A549 (cell line): ENCODE measurements at regions not wholly inside any gene's neighbourhood (a gene's known extent, or its start where the extent isn't known, plus 50 kb on each side); places are given as distances from the start of the nearest gene placed in this dataset.

Experiments used
- ATAC-seq, 2 experiments: fragments of 200-7000 bp in 1 of 2; fragments of >200 bp in 1 of 2; cut with Nextera tagmentation in 1 of 2; cut with Tn5 transposase in 1 of 2; 3 replicates each; pipeline versions ENCODE4 v1.8.0 to v1.9.1; 2018 to 2020; ENCODE audit warnings: mild to moderate bottlenecking in 1 of 2, moderate library complexity in 1 of 2
- CTCF ChIA-PET: fragments of 300-600 bp; sonication (Branson Sonifier 250); formaldehyde crosslinking; extraction: SDS; loops from one replicate; lab custom pipeline; 2021; ENCODE audit warnings: antibody characterized with exemption, inconsistent platforms; lab: Yijun Ruan, JAX
- POLR2A ChIA-PET: fragments of 350-600 bp; formaldehyde crosslinking; extraction: SDS; loops from one replicate; lab custom pipeline; 2021; ENCODE audit warnings: antibody characterized with exemption, inconsistent platforms; lab: Yijun Ruan, JAX
- DNase-seq, 2 experiments: peaks; one replicate each; pipeline versions ENCODE4 v3.0.0 to v3.0.0-alpha.2; 2011 to 2016; ENCODE audit warnings: low read depth in 1 of 2, low spot score in 1 of 2
- FAIRE-seq: peaks from 2 replicates; lab custom pipeline; 2011; peaks lifted over from hg19 to GRCh38; lab: Jason Lieb, UNC
- H3K27ac ChIP-seq, 2 experiments: fragments of >200 bp; sonication (Bioruptor Twin); formaldehyde crosslinking; 3 replicates each; pipeline ENCODE4 v1.5.1; 2016 to 2017
- H3K4me1 ChIP-seq: fragments of >200 bp; sonication (Bioruptor Twin); formaldehyde crosslinking; 3 replicates; pipeline ENCODE4 v1.6.1; 2016
- H3K4me2 ChIP-seq: fragments of >200 bp; sonication (Bioruptor Twin); formaldehyde crosslinking; 3 replicates; pipeline ENCODE4 v1.6.1; 2016
- H3K4me3 ChIP-seq: fragments of >200 bp; sonication (Bioruptor Twin); formaldehyde crosslinking; 3 replicates; pipeline ENCODE4 v1.5.1; 2016
- H3K9me3 ChIP-seq: fragments of >200 bp; sonication (Bioruptor Twin); formaldehyde crosslinking; 3 replicates; pipeline ENCODE4 v1.6.1; 2016
- BHLHE40 ChIP-seq: IDR thresholded peaks from 2 replicates; pipeline ENCODE4 v1.6.1; 2012; ENCODE audit warnings: low read depth, low read length, inconsistent platforms
- CEBPB ChIP-seq, 2 experiments: fragments of >200 bp in 1 of 2; sonication (Bioruptor Twin) in 1 of 2; formaldehyde crosslinking in 1 of 2; IDR thresholded peaks; 2 replicates each; pipeline ENCODE4 v1.6.1; 2012 to 2016
- CHD2 ChIP-seq: fragments of 150-350 bp; IDR thresholded peaks from 2 replicates; pipeline ENCODE4 v1.6.1; 2014; ENCODE audit warnings: low read length; ENCODE audit not compliant: partially characterized antibody
- CTCF ChIP-seq: fragments of >200 bp; sonication (Bioruptor Twin); formaldehyde crosslinking; IDR thresholded peaks from 3 replicates; pipeline ENCODE4 v1.5.1; 2016
- E2F6 ChIP-seq: IDR thresholded peaks from 2 replicates; pipeline ENCODE4 v1.6.1; 2012; ENCODE audit warnings: low read depth, borderline replicate concordance
- EHF ChIP-seq: fragments of 250-450 bp; sonication (Bioruptor Pico); IDR thresholded peaks from 2 replicates; pipeline ENCODE4 v1.5.0; 2020; ENCODE audit warnings: mild to moderate bottlenecking
- EHMT2 ChIP-seq: fragments of 200-600 bp; sonication (generic); IDR thresholded peaks from 2 replicates; pipeline ENCODE4 v1.6.1; 2016; ENCODE audit warnings: antibody characterized with exemption, low read depth, mild to moderate bottlenecking, moderate library complexity
- EP300 ChIP-seq, 2 experiments: fragments of >200 bp; sonication (Bioruptor Twin); formaldehyde crosslinking; IDR thresholded peaks; 2 replicates in 1 of 2; 3 replicates in 1 of 2; pipeline ENCODE4 v1.6.1; 2016 to 2017
- ESRRA ChIP-seq: fragments of 150-350 bp; IDR thresholded peaks from 2 replicates; pipeline ENCODE4 v1.6.1; 2014; ENCODE audit warnings: mild to moderate bottlenecking, low read length, borderline replicate concordance
- FOSB ChIP-seq: fragments of 250-450 bp; sonication (Bioruptor Pico); IDR thresholded peaks from 2 replicates; pipeline ENCODE4 v1.5.0; 2020; ENCODE audit warnings: mild to moderate bottlenecking, moderate library complexity
- FOXS1 ChIP-seq: fragments of 250-450 bp; sonication (Bioruptor Pico); IDR thresholded peaks from 2 replicates; pipeline ENCODE4 v1.5.0; 2020; ENCODE audit warnings: mild to moderate bottlenecking, moderate library complexity
- HOXB13 ChIP-seq: fragments of 250-450 bp; sonication (Bioruptor Pico); IDR thresholded peaks from 2 replicates; pipeline ENCODE4 v1.5.0; 2020; ENCODE audit warnings: low read depth, mild to moderate bottlenecking, moderate library complexity
- JUN ChIP-seq, 2 experiments: fragments of >200 bp; sonication (Bioruptor Twin); formaldehyde crosslinking; IDR thresholded peaks; 2 replicates in 1 of 2; 3 replicates in 1 of 2; pipeline ENCODE4 v1.6.1; 2016 to 2017
- JUNB ChIP-seq: fragments of >200 bp; sonication (Bioruptor Twin); formaldehyde crosslinking; IDR thresholded peaks from 2 replicates; pipeline ENCODE4 v1.6.1; 2016
- MYC ChIP-seq: IDR thresholded peaks from 2 replicates; pipeline ENCODE4 v1.6.1; 2012; ENCODE audit warnings: mild to moderate bottlenecking, inconsistent platforms, low read length, improper control_type of control experiment, borderline replicate concordance
- NFE2L2 ChIP-seq: fragments of 150-350 bp; conservative IDR thresholded peaks from 2 replicates; pipeline ENCODE4 v1.6.1; 2014; ENCODE audit warnings: low read length
- NR3C1 ChIP-seq: fragments of >200 bp; sonication (Bioruptor Twin); formaldehyde crosslinking; IDR thresholded peaks from 3 replicates; pipeline ENCODE4 v1.6.1; 2017
- PHF8 ChIP-seq: fragments of 200-600 bp; sonication (generic); IDR thresholded peaks from 2 replicates; pipeline ENCODE4 v1.6.1; 2016; ENCODE audit warnings: low read depth, mild to moderate bottlenecking, antibody characterized with exemption, moderate library complexity, borderline replicate concordance
- POLR2A ChIP-seq: IDR thresholded peaks from 2 replicates; pipeline ENCODE4 v1.6.1; 2012; ENCODE audit warnings: mild to moderate bottlenecking, low read length
- POLR2AphosphoS2 ChIP-seq: conservative IDR thresholded peaks from 2 replicates; pipeline ENCODE4 v1.6.1; 2012; ENCODE audit warnings: low read length, improper control_type of control experiment, inconsistent platforms
- RCOR1 ChIP-seq: fragments of 150-350 bp; IDR thresholded peaks from 2 replicates; pipeline ENCODE4 v1.6.1; 2014; ENCODE audit warnings: antibody characterized with exemption, low read length, low read depth
- RNF2 ChIP-seq: fragments of 200-600 bp; sonication (generic); IDR thresholded peaks from 2 replicates; pipeline ENCODE4 v1.6.1; 2016; ENCODE audit warnings: low read depth, mild to moderate bottlenecking, antibody characterized with exemption, moderate library complexity, borderline replicate concordance
- ZC3H11A ChIP-seq: fragments of 450-650 bp; IDR thresholded peaks from 2 replicates; pipeline ENCODE4 v1.6.1; 2014; ENCODE audit warnings: antibody characterized with exemption, mild to moderate bottlenecking
- WGBS: methylation state at CpG from one replicate; pipeline ENCODE4 v1.1.6; 2017; ENCODE audit errors: missing lambda C conversion rate; 5-methylcytosine and 5-hydroxymethylcytosine counted together
- TF ChIP-seq, protein P1 (sequence below): fragments of 200-600 bp; sonication (generic); IDR thresholded peaks from 2 replicates; pipeline ENCODE4 v1.6.1; 2016; ENCODE audit warnings: antibody characterized with exemption, mild to moderate bottlenecking, moderate library complexity
- TF ChIP-seq, protein P2 (sequence below): IDR thresholded peaks from 2 replicates; pipeline ENCODE4 v1.6.1; 2012

GRCh38 chr4:45985038-45985437, 138.8 kb downstream of the GABRG1 start:
- Histone ChIP-seq H3K4me1 (no peaks in the 10 kb centered on the region), H3K9me3 (no peaks in the 10 kb centered on the region), H3K27ac (no peak overlapping the region), H3K4me2 (no peak overlapping the region), H3K4me3 (no peak overlapping the region)
- CTCF ChIA-PET = no interaction called here
- TF ChIP-seq BHLHE40 = no peak
- TF ChIP-seq POLR2AphosphoS2 = no peak
- TF ChIP-seq PHF8 = no peak
- TF ChIP-seq ZC3H11A = no peak
- no peak for TF ChIP-seq EHMT2
- TF ChIP-seq RCOR1 = no peak
- TF ChIP-seq E2F6 = no peak
- no peak for DNase-seq
- FAIRE-seq = no peak
- ATAC-seq = no peak
- POLR2A ChIA-PET = no interaction called here

GRCh38 chr4:45971108-45971507, 152.7 kb downstream of the GABRG1 start:
- FAIRE-seq (no peak), DNase-seq (no peak), ATAC-seq (no peak)
- Histone ChIP-seq H3K4me3 (no peak overlapping the region), H3K27ac (no peak overlapping the region), H3K9me3 (no peaks in the 10 kb centered on the region), H3K4me2 (no peak overlapping the region), H3K4me1 (no peaks in the 10 kb centered on the region)
- WGBS = 30% methylated on average over 3 of the region's 3 CpGs
- POLR2A ChIA-PET = no interaction called here
- TF ChIP-seq EHMT2 (no peak), NR3C1 (no peak), NFE2L2 (no peak), CEBPB (IDR thresholded peaks at IDR 0.05) (no peak), JUN (IDR thresholded peaks at IDR 0.05) (no peak), RNF2 (no peak), CTCF (no peak), JUNB (no peak), EHF (CRISPR knock-in tag) (no peak), FOSB (CRISPR knock-in tag) (no peak), HOXB13 (CRISPR knock-in tag) (no peak), POLR2A (no peak), ESRRA (no peak), CHD2 (no peak), EP300 (IDR thresholded peaks at IDR 0.05) (no peak), E2F6 (no peak), MYC (no peak), FOXS1 (CRISPR knock-in tag) (no peak)
- TF ChIP-seq, protein P1, sequence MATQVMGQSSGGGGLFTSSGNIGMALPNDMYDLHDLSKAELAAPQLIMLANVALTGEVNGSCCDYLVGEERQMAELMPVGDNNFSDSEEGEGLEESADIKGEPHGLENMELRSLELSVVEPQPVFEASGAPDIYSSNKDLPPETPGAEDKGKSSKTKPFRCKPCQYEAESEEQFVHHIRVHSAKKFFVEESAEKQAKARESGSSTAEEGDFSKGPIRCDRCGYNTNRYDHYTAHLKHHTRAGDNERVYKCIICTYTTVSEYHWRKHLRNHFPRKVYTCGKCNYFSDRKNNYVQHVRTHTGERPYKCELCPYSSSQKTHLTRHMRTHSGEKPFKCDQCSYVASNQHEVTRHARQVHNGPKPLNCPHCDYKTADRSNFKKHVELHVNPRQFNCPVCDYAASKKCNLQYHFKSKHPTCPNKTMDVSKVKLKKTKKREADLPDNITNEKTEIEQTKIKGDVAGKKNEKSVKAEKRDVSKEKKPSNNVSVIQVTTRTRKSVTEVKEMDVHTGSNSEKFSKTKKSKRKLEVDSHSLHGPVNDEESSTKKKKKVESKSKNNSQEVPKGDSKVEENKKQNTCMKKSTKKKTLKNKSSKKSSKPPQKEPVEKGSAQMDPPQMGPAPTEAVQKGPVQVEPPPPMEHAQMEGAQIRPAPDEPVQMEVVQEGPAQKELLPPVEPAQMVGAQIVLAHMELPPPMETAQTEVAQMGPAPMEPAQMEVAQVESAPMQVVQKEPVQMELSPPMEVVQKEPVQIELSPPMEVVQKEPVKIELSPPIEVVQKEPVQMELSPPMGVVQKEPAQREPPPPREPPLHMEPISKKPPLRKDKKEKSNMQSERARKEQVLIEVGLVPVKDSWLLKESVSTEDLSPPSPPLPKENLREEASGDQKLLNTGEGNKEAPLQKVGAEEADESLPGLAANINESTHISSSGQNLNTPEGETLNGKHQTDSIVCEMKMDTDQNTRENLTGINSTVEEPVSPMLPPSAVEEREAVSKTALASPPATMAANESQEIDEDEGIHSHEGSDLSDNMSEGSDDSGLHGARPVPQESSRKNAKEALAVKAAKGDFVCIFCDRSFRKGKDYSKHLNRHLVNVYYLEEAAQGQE = no peak
- TF ChIP-seq, protein P2, sequence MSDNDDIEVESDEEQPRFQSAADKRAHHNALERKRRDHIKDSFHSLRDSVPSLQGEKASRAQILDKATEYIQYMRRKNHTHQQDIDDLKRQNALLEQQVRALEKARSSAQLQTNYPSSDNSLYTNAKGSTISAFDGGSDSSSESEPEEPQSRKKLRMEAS = no peak
- CTCF ChIA-PET = interaction anchor here (0.7 kb wide), 1 partner anchor 13 kb away, joined by 3 read pairs; no protein-coding TSS in a partner anchor
